Midbrain (tissue), 1 donor: ENCODE measurements at regions not wholly inside any gene's neighbourhood (a gene's known extent, or its start where the extent isn't known, plus 50 kb on each side); places are given as distances from the start of the nearest gene placed in this dataset.

Experiments used
- DNase-seq: peaks from one replicate; lab custom pipeline; 2025; lab: John Stamatoyannopoulos, UW

GRCh38 chr10:33546031-33546430, 211.6 kb upstream of the NRP1 start:
- no peak for DNase-seq

- no peak for DNase-seq
Measured at GRCh38 chr10:33542752-33543505, 208.5 kb upstream of the NRP1 start.

- DNase-seq, result no peak
Measured at GRCh38 chr10:33539116-33539515, 204.6 kb upstream of the NRP1 start.

GRCh38 chr10:33537066-33537465, 202.6 kb upstream of the NRP1 start:
- no peak for DNase-seq

- DNase-seq, result no peak
Measured at GRCh38 chr10:33536508-33536907, 202.0 kb upstream of the NRP1 start.

- no peak for DNase-seq
Measured at GRCh38 chr10:33535866-33536265, 201.4 kb upstream of the NRP1 start.

GRCh38 chr10:33534416-33534815, 199.9 kb upstream of the NRP1 start:
- no peak for DNase-seq

- DNase-seq, result no peak
Measured at GRCh38 chr10:33533612-33534011, 199.1 kb upstream of the NRP1 start.

- DNase-seq, result no peak
Measured at GRCh38 chr10:33532901-33533300, 198.4 kb upstream of the NRP1 start.

GRCh38 chr10:33529234-33529633, 194.8 kb upstream of the NRP1 start:
- no peak for DNase-seq

GRCh38 chr10:33524966-33525365, 190.5 kb upstream of the NRP1 start:
- no peak for DNase-seq

GRCh38 chr10:33524041-33524440, 189.6 kb upstream of the NRP1 start:
- no peak for DNase-seq

- no peak for DNase-seq
Measured at GRCh38 chr10:33523236-33523792, 188.8 kb upstream of the NRP1 start.

GRCh38 chr10:33521904-33522303, 187.4 kb upstream of the NRP1 start:
- no peak for DNase-seq

GRCh38 chr10:33521062-33521461, 186.6 kb upstream of the NRP1 start:
- DNase-seq, result no peak

GRCh38 chr10:33520223-33520622, 185.8 kb upstream of the NRP1 start:
- DNase-seq, result no peak

GRCh38 chr10:33519130-33519860, 184.8 kb upstream of the NRP1 start:
- DNase-seq, result no peak

GRCh38 chr10:33510206-33510605, 175.7 kb upstream of the NRP1 start:
- DNase-seq, result no peak

- DNase-seq, result no peak
Measured at GRCh38 chr10:33509231-33509831, 174.9 kb upstream of the NRP1 start.

- DNase-seq, result no peak
Measured at GRCh38 chr10:33507662-33508425, 173.4 kb upstream of the NRP1 start.

- DNase-seq, result no peak
Measured at GRCh38 chr10:33506838-33507661, 172.6 kb upstream of the NRP1 start.
